ENCODE measurements at regions not wholly inside any gene's neighbourhood (a gene's known extent, or its start where the extent isn't known, plus 50 kb on each side); places are given as distances from the start of the nearest gene placed in this dataset.

DNA sequence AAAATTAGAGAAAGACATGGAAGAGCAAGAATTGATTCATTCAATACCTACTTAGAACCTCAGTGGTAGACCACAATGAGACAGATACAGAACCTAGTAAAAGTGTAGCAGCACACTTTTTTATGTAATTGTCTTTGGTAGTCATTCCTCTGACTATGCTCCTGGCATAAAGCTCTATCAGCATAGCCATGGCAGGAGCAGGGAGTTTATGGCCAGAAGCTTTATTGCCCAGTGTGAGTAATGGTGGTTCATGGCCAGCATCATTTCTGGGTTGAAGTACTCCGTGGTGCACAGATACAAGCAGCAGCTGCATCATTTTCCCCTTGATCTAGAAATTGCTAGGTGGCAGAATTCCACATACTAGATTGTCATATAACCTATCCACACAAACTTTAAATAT, 352.6 kb downstream of the TBC1D4 start:
- DNase-seq, result no peak

DNA sequence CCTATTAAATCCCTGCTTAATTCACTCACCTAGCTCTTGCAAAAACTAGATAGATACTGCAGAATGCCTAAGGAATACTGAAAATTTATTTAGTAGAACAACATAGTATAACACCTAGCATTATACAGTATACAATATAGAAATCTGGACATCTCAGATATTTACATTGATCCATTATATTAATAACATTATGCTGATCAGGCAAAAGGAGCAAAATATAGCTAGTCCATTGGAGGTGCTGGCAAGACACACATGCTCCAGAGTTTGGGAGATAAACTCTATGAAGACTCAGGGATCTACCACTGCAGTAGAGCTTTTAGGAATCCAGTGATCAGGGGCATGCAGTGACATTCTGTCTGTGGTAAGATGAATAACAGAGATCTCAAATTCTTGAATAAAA, 357.6 kb downstream of the TBC1D4 start:
- no peak for DNase-seq

DNA sequence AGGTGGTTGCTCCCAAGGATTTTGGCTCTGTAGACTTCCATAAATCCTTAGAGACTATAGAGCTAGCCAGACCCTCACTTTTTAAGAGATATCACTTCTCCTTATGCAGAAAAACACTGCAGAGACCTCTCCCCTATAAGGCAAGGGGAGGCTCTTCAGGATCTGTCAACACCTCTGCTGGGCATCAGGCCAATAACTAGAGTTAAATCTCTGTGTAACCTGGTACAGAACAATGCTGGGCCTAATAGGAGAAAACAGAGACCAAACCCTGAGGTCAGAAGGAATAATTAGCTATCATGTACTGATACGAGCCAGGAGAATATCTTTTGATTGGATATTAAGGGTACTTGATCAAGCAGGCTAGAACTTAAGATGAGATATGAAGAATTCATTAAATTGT, 358.5 kb downstream of the TBC1D4 start:
- no peak for DNase-seq

DNA sequence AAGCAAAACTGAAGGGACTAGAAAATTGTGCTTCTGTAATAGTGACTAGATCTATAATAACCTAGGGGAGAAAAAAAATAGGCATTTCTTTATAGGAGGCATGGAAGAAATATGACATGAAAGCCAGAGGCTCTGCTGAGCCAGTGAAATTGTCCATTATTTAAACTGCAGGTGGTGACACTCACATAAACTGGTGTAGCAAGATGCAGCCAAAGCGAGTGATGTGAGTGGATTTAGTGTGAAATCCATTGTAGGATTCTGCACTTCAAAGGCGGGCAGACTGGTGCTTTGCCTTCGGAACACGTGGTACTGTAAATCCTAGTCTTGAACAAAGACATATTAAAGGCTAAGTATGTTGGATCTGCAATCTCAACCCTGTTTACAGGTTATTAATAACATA, 361.9 kb downstream of the TBC1D4 start:
- DNase-seq, result no peak

DNA sequence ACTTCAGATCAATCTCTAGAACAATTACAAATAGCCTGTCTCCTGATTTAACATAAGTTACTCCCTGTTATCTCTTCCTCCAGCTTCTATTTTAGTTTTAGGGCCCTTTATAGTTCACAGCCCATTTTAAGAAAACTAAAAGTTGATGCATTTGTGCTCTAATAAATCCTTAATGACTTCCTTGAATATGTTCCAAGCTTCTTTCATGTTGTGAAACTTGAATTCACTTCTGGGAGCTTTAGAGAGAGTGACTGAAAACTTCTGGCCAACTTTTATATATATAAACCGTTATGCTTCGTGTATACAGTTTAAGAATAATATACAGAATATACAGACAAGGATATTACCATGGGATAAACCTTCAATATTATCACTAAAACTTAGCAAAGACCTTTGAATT, 366.8 kb downstream of the TBC1D4 start:
- no peak for DNase-seq

DNA sequence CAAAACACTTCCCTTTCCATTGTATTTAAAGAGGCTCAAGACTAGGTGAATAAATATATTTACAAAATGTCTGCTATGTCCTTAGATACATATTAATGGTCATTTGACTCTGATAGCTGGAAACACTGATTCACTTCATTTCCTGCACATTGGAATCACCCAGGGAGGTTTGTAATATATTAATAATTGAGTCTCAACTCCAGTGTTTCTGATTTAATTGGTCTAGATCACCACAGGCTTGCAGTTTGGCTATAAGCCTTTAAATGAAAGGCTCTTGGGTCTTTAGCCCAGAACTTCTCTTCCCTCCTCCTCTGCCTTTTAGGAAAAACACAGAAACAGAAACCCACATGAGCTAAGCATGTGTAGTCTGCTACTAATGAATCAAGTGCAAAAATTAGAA, 378.0 kb downstream of the TBC1D4 start:
- no peak for DNase-seq

DNA sequence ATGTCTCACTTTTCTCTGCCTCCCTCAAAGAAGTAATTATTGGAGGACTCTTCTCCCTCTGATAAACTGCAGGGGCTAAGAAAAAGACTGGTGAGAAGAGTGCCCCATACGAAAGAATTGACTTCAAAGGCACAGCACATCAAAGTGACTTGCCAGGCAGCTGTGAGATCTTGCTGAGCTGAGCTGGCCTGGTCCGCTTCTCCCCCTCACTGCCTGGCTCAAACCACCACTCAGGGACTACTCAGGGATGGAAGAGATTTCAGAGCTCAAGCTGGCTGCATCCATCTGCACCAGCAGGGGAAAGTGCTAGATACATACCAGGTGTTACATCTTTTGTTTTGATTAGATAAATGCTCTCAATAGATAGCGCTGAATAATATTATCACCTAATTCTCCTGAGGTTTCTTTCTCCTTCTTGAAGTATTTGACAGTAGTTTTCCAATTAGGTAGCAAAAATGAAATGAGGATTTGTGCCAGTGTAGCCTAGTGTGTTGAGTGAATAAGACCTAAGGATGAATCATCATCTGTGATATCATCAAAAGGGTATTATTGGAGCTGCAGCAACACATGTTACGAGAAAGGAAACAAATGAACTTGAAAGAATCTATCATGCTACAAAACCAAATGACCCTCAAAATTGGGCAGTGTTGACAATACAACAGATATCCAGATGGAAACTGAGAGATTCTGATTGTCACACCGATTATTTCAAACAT, 379.8 kb downstream of the TBC1D4 start:
- no peak for DNase-seq

DNA sequence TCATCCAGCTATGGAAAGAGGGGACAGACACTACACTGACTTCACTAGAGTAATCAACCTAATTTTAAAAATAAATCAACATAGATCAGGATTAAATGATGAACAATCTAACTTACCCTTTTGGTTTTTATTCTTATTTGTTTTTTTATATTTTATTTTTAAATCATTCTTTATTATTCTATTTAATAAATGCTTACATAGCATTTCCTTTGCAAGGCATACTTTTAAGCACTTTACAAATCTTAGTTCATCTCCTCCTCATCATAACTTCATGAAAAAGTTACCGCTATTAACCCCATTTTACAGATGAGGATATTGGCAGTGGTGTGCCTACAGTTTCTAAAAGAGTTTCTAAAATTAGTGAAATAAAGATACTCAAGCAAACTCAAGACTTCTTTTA, 380.6 kb downstream of the TBC1D4 start:
- no peak for DNase-seq

DNA sequence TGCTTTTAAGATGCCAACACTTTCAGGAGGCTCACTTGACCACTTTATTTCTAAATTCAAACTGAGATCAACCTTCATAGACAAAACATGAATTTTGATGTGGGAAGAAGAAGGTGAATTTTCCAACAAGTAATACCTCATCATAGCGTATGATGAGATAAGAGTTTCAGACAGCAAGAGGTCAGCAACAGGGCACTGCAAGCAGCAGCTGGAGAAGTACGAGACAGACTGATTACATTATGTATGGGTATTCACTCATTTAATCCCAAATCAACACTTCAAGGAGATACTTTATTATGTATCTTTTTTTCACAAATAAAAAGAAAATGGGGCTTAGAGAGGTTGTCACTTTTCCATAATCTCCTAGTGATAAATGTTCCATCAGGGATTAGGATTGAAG, 389.8 kb downstream of the TBC1D4 start:
- DNase-seq, result no peak

DNA sequence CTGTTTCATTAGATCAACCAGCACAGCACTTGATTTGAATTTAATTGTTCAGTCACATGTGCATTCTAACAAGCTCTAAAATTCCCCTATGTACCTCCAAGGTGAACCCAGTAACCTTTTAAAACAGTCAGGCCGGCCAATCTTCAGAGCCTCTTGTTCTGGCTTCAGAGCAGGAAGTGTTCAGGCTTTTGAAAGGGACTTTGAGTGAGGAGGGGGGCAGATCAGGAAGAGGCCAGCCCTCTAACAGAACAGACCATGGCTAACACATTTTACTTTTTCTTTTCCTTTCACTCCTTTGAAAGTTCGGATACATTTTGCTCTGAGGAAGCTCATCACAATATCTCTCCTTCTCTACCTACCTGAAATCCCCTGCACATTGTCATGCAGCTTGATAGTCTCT, 390.3 kb downstream of the TBC1D4 start:
- no peak for DNase-seq

DNA sequence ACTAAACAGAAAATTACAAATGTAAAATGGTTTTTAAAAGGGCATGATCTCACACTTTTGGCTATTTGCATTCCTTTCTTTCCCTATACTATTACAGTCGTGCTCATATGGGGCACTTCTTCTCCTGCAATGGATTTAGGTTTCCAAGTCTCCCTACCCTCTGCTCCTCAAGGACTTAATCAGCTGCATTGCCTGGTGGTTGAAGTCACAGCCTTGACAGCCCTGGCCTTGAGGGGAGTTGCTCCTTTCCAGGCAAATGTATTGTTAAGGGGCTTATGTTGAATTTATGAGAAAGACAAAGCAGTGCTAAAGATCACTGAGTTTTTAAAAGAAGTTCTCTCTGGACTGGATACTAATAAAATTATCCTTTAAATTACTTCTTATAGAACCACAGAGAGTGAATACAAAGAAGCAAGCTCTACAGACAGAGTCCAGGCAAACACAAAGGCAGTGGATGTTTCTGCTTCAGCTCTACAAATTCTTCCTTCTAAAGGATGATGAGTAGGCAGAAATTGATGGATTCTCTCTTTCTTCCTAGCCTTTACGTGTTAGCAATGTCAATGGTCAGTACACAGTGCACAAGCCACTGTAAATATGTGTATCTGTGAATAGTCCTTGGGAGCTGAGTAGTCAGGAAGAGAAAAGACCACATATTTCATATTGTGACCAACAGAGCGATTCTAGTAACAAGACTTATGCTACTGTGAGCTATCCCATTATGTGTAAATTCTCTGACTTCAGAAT, 390.9 kb downstream of the TBC1D4 start:
- no peak for DNase-seq

DNA sequence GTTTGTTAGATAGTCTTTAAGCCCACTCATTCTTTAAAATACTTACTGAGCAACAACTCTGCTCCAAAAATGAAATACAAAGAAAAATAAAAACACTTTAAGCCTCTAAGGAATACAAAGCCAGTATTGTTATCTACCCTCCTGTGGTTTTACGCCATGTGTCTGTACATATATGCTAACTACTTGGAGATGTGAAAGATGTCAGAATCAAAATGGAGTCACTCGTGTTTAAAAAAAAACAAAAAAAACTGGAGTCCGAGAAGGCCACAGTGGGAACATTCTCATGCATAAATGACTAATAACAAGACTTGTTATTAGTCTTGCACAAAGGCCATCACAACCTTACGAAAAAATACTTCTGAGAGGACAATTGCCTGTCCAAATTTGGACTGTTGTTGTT, 393.1 kb downstream of the TBC1D4 start:
- DNase-seq, result no peak

DNA sequence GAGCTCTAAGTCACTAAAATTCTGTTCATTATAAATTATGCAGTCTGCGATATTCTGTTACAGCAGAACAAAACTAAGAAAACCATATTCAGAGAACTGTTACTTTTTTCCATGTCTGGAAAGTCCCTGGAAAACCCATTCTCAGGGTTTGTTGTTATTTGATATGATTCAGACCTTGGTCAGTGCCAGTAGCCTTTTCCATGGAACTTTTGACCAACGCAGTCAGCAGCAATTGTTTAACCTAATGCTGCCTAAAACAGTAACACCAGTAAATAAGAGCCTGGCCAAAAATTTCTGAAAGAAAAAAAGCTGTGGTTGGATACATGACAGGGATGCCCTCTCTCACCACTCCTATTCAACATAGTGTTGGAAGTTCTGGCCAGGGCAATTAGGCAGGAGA, 402.7 kb downstream of the TBC1D4 start:
- DNase-seq, result no peak

DNA sequence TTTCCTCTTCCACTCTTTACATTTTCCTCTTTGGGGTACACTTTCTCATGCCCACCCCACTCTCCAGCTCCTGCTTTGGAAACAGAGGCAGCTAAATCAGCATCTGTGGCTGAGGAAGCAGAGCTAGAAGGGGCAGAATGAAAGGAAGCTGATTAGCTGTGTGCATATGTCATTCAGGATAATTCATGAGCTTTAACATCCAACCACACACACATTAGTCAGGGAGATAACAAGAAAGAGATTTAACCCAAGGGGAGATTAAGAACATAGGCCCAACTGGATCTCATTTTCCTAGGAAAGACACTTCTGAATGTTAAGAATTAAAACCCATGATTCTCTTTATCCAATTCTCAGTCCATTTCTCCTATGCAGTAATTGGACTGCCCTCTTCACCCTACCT, 405.5 kb downstream of the TBC1D4 start:
- no peak for DNase-seq

DNA sequence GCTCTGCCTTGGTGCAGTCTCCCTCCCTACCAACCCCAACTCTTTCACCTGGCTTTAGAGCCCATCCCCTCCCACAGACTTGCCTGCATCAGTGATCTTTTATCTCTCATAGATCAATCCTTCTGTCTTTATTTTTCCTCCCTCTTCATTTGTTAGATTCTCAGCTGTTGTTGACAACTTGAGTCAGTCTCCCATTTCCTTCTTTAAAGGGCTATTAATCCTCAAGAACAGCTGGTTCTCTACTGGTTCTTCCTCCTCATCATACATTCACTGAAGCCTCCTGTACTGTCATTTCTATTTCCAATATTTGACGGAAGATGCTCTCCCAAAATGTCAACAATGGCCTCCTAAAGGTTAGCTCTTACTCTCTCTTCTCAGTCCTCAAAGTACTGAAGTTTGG, 408.2 kb downstream of the TBC1D4 start:
- DNase-seq, result no peak

DNA sequence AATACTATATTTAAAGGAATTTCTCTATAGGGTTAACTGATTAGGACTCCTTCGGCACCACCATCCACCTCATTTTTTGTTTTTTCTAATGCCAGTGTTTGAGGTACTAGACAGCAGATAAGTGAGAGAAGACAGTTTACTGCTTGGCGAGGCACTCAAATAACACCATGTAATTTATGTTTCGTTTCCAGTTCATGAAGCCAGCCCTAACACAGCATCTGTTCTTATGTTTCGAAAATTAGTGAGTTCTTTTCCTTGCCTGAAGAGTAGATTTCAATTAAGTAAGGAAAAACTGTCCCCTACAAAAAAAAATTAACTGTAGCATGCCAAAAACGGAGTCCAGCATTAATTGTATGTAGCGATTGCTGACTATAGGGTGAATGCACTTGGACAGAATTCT, 409.1 kb downstream of the TBC1D4 start:
- DNase-seq, result no peak

DNA sequence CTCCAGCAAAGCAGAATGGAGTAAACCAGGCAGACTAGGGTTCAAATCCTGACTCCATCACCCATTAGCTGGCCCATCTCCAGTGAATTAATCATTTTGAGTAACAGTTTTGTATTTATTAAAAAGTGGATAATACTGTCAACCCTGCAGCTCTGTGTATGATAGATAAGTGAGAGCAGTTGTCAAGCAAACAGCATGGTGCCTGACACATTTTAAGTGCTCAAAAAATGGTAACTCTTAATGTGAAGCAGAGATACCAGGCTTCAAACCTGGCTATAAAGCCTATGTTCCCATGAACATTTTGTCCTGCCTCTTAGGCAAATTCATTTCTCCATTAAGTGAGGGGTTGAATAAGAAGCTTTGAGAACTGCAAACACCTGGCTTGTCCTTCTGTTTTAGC, 409.6 kb downstream of the TBC1D4 start:
- no peak for DNase-seq

DNA sequence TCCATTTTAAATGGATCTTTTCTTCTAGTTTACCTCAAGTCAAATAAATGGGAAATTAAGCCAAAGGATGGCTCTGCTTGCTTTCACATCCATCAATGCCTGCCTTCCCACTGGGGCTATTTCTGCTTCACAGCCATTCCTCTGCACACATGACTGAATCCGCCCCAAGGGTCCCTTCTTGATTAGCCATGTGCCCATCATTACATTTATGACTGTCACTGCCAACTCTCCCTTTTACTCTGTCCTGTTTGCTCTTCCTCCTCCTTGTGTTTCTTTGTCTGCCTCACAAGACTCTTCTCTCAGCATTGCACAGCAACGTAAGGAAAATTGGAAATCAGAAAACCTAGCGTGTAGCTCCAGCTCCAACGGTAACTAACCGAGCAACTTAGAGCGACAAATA, 410.2 kb downstream of the TBC1D4 start:
- DNase-seq, result no peak

DNA sequence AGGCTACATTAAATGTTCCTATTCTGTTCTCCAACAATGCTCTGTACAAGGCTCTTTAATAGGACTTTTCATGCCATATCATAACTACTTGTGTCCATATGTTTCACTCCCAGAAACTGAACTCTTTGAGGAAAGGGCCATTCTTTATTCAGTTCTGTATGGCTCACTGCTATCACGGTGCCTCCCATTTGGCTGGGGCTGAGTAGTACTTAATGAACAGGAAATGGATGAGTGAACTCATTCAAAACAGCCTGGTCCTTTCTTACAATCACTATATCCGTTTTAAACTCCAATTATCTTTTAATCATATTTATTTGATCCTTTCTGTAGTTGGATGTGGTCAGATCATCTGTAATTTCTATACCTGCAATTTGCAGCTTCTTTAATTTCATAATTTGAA, 410.6 kb downstream of the TBC1D4 start:
- no peak for DNase-seq

DNA sequence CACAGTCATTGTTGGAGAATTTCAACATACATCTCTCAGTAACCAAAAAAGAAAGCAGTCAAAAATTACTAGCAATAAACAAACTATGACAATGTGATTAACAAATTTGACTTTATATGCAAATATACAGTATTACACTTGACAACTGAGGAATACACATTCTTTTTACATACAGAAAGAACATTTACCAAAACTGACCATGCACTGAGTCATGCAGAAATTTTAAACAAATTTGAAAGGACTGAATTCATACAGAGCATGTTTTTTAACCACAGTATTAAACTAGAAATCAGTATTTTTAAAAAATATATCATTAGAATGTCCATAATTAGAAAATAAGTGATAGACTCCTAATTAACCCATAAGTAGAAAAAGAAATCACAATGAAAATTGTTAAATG, 420.1 kb downstream of the TBC1D4 start:
- no peak for DNase-seq

DNA sequence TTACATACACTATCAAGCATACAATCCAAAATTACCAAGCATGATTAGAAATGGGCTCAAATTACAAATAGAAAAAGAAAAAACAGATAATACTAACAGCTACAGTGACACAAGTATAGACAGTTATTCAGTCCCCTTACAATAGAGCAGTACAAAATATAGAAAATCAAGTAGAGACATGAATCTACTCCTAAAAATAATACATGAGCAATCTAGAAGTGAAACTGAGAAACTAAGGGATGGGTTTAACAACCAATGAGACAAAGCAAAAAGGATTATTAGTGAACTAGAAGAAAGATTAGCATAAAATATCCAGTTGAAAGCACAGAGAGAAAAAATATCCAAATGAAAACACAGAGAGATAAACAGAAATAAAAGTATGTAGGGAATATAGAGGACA, 426.7 kb downstream of the TBC1D4 start:
- DNase-seq, result no peak

DNA sequence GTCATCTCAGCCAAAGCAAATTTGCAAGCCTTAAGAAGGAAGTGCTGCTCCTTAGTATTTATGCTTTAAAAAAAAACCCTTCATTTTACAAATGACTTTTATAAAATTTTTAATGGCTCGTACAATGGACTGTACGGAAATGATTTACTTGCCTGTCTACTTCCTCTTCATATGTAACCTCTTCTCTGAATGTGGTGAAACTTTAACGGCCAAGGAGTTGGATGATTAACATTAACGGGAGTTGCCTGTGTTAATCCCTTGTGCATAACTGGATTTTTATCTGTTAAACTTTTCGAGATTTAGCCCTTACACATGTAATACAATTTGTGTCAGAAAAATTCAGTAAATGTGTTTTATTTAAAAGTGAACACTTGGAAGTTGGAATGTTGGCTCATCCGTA, 429.4 kb downstream of the TBC1D4 start:
- DNase-seq, result no peak

DNA sequence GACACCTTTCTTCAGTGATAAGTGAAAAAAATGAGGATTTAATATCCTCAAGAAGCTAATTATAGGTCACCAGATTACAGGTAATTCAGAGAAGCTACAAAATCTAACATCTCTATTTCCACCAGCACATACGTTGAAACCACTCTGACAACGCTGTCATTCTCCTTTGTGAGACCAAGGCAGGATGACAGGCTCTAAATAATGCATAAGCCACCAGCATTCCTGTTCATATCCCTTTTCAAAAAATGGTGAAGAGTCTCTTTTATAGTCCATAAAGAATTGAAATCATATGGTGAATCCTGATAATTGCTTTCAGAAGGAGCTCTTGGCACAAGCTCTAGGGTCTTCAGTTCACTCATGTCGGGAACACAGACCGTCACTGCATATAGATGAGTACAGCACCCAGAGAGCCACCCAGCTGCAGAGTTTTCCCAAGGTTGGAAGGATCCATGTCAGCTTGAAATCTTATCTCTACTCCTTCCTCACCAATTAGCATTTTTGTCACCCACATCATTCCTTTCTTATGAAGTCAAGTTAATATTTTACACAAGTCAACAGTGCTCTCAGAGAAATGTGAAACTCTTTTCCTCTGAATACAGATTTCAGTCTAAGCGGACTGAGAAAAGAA, 431.4 kb downstream of the TBC1D4 start:
- no peak for DNase-seq

DNA sequence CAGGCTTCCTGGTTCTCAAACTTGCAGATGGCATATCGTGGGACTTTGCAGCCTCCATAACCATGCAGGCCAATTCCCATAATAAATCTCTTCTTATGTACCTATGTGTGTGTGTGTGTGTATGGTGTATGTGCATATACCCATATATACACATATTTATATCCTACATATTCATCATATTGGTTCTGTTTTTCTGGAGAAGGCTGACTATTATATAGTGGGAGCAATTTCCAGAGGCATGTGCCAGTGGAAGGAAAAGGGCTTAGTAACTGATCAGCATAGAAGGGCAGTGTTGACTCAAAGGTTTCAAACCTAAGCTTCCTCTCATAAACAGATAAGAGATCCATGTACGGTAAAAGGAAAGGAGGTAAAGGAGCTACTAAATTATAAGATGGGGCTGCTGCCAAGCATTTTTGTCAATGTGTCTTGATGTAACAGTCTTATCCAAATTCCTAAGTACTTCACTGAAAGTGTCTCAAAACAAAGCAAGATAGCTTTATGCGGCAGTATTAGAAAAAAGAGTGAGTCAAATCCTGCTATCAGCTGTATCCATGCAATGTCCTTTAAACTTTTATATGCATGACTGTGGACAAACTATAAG, 432.1 kb downstream of the TBC1D4 start:
- DNase-seq, result no peak

All from right kidney (tissue), 1 donor.